Right renal cortex interstitium (tissue), 3 donors: ENCODE measurements at regions not wholly inside any gene's neighbourhood (a gene's known extent, or its start where the extent isn't known, plus 50 kb on each side); places are given as distances from the start of the nearest gene placed in this dataset.
A peak's percentile ranks its signal among the peaks of the same experiment; 100 is the strongest.

Source experiments
- DNase-seq, 3 donors: peaks; one replicate each; pipeline ENCODE4 v3.0.0-alpha.2; 2013; ENCODE audit warnings: low read depth in 3 of 3, low spot score in 2 of 3

DNA sequence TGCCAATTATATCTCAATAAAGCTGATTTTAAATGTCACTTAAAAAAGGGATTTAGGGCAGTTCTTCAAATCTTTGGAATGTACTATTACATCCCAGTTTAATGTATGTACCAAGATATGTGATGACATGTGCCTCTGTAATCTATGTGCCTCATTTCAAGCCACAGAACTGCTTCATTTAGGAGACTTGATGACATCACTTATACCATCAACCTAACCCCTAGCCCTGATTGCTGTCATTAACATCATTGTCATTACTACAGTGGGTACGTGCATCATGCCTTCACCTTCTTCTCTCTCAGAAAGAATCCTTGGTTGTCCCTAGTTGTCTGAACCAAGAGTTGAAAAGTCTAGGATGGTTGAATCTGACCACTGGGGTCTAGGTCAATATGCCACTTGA, 134.3 kb upstream of the RAB11FIP2 start:
- DNase-seq, result no peak

DNA sequence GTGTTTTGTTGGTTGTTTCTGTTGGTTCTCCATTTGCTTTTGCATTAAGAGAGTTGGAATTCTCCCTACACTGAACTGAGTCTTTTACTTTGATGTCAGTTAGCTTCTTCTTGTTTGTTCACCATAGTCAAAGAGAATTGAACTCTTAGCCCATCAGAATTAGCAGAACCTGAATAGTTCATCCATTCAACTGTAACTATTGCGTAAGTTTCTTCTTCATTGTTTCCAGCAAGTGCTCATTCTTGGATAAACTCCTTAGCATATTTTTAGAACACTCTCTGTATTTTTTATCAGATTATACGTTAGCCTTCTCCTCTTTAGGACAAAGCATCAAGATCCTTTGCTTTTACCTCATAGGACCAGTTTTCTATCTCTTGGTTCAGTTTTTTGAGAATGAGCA, 128.4 kb upstream of the RAB11FIP2 start:
- DNase-seq, result no peak

DNA sequence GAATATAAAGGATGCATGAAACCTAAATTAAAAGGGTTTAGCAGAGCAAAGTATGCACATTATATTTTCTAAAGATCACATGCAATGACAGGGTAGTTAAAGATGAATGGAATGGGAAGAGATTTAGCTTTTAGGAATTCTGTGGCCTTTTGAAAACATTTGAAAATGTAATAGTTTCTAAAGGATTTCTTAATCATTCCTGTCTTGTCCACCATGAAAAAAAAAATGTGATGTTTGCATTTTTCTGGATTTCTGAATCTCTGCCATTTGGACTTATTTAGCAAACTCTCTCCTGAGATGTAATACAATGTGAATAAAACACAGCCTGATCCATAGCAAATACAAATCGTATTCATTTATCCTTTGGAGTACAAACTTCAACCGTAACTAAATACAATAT, 126.6 kb upstream of the RAB11FIP2 start:
- DNase-seq, result no peak

DNA sequence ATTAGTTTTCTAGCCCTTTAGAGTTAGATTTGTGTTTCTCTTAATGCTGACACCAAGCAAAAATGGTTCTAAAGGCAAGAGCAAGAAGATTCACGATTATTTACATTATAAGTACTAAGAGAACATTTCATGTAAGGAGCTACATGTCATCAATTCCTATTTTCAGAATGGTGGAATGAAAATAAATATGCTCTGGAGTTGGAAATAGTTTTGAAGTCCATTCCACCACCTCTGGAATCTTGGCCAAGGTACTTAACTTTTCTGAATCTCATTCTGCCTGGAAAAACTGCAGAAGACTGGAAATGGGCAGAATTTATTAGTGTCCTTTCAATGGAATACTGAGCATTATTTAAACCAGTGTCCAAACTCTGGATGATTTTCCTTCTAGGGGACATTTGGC, 125.1 kb upstream of the RAB11FIP2 start:
- no peak for DNase-seq

DNA sequence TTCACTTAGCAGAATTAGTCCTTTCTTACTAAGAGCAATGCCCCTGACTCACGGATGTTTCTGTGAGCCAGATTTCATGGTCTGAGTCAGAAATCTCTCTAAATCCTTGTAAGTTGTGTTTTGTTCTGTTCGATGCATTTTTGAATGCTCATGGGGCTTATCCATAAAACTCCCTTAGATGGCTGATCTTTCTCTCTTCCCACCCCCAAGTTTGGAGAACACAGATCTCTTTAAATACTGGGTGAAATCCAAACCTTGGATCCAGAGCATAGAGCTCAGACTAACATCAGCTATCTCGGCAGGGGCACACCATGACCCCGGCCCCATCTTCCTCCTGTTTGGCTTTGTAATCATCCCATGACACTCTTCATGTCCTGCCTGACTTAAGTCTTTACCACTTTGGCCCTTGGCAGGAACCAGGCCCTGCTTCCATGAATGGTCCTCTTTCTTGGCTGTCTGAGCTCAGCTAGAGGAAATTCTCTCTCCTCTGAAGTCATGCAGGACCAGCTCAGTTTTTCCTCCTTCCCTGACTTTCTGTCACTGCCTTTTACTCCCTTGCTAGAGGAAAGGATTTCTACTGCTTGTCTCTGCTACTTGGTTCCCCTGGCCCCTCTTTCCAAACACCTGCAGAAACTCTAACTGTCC, 120.4 kb upstream of the RAB11FIP2 start:
- DNase-seq, result no peak

DNA sequence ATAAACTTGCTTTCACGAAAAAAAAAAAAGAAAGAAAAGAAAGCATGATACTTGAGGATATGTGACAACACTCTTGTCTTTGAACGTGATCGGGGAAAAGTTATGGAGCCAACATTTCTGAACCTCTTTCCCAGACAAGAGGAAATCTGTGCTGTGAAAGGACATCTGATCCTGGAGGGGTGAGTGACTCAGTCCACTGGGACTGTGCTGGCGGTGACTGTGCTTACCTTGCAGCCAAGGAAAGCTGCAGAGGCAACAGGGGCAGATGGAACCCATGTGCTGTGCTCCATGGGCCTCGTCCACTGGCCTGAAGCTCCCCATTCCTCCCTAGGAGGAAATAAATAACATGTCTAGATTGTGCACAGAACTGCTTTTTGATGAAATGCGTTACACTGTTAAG, 116.5 kb upstream of the RAB11FIP2 start:
- DNase-seq, result no peak

DNA sequence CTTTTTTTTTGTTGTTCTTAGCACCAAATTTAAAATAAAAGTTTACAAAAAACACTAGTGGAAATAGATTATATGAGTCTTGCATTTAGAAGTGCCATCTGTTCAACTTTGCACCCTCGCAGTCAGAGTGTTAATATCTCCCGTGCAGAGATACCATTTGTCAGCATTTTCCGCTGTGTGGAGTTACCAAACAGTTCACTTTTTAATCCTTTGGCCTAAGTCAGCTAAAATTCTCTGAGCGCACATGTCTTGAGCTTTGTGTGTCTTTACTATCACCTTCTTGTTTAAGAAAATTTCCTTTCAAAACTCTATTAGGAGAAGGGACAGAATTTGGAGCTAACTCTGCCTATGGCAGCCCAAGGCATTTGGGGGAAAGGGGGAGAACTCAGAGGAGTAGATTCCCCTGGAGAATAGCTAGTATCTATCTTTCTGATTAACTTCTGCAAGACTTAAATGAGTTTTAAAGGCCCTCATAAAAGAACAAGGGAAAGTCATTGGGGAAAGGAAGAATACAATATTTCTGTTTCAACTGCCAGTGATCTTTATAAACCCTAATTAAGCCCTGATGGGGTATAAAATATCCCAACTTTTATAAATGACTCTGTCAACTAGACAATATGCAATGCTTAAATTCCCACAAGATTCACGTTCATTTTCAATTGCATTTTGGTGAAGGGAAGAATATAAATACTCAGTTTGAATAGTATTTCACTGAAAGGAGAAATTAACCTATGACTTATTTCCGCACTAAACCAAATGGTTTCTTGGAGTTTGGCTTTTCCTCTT, 114.9 kb upstream of the RAB11FIP2 start:
- no peak for DNase-seq

DNA sequence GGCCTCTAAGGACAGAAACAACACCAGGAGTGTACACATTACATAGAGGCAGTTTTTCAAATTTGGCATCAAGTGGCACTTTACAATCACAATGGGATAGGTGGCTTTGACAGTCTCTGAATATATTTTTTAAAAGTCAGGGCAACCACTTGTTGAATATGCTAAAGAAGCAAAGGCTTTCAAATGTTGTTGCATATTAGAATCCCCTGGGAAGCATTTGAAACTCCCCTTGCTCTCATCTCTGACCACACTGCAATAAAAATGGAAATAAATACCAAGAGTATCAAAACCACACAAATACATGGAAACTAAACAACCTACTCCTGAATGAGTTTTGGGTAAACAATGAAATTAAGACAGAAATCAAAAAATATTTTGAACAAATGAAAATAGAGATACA, 106.5 kb upstream of the RAB11FIP2 start:
- no peak for DNase-seq

DNA sequence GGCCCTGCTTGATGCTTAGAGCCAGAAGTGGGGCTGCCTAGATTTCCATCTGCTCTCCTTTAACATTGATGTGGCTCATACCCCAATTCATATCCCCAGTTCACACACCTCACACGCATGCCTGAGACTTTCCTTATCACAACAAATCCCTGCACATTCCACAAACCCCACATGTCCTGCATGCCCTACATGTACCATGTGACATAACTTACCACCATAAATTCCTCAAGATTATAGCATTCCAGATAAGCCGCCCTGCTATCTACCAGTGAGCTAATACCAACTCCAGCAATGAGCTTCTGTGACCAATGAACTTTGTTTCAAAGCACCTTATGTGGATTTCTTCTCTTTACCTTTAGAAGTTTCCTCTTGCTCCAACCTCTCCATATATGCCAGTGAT, 104.7 kb upstream of the RAB11FIP2 start:
- DNase-seq, result no peak

DNA sequence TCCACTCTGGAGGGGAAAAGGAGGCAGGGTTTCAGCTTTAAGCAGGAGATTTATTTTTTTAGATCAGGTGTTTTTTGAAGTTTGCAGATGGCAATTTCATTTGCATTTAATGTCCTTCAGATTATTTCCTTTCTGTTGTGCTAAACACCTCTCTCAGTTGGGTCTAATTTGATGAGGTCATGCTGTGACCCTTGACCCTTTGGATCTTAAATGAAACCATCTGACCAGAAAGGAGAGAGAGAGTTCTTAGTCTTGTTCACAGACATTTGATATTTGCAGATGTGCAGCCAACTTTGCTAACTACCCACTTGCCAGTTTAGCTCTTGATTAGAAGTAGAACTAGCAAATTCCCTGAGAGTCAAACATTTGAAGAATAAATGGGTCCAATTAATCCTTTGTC, 101.5 kb upstream of the RAB11FIP2 start:
- DNase-seq, result no peak

DNA sequence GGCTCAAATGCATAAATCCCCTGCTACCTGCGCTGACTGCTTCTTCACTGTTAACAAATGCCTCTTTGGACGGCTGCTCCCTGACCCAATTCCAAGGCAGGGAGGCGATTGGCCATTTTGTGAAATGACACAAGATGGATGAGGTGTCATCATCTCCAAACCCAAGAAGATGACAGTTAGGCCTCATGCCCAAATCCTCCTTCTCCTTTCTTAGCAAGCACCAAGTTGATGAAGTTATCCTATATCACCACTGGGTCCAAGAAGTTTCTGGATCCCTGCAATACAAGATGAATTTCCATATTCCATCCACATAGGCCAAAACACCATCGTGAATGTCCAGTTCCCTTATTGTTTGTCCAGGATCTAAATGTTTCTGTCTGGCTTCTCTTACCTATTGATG, 98.5 kb upstream of the RAB11FIP2 start:
- DNase-seq, result no peak

DNA sequence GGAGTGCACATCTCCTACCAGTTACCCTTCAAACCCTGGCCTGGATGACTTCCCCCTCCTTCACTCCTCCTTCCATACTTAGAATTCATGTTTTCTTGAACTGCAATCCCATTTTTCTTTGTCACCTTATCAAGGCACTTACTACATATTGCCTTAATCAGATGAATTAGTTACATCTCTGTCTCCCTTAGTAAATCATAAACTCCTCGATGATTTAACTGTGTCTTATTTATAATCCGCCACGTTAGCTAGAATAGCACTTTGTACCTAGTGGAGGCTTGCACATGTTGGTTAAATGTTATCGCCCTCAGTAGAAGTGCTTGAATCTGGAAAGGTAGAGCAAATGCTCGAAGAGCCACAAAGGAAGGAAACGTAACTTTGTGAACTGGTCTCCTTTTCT, 94.7 kb upstream of the RAB11FIP2 start:
- DNase-seq, result no peak

DNA sequence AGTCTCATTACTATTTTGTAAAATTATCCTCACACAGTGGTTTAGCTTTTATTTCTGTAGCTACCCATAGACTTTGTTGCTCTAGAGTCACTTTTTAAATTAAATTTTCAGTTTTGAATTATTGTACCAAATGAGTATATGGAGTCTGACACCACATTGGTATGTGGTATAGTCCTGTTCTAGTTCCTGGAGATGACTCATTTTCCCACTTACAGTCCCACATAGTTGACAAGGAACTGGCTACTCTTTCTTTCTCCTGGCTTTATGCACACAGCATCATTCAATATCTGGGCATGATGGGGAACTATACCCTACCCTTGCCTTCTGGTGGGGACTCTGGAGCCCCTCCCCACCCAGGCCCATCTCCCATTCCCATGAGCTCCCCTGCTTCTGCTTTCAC, 92.6 kb upstream of the RAB11FIP2 start:
- DNase-seq, result no peak

DNA sequence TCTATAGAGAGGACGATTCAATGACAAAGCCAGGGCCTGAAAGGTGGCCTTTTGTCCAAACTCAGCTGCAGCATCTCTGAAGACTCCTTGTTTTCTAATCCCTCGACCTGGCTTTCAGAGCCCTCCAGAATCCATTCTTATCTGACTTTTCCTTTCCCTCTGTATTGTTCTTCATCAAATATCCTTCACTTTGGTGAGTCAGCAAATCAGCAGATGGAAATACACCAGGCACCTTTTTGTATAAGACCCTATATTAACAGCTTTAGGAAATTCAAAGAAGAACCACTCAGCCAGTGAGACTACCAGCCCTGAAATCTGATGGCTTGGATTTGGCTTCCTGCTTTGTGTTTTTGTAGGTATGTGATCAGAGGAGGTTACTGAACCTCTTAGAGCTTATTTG, 81.9 kb upstream of the RAB11FIP2 start:
- no peak for DNase-seq

DNA sequence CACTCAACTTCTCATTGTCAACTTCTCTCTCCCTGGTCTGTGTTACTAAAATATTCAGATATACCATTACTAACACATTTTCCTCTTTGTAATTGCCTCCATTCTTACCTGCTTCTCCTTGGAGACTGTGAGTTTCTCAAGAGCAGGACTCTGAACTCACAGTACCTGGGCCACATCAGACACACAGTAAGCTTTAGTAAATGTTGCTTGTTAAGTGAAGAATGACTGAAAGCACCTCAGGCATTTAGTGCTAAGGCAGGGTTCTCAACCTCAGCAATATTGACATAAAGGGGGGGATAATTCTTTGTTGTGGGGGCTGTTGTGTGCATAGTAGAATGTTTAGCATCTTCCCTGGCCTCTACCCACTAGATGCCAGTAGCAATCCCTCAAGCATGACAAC, 72.0 kb upstream of the RAB11FIP2 start:
- no peak for DNase-seq

DNA sequence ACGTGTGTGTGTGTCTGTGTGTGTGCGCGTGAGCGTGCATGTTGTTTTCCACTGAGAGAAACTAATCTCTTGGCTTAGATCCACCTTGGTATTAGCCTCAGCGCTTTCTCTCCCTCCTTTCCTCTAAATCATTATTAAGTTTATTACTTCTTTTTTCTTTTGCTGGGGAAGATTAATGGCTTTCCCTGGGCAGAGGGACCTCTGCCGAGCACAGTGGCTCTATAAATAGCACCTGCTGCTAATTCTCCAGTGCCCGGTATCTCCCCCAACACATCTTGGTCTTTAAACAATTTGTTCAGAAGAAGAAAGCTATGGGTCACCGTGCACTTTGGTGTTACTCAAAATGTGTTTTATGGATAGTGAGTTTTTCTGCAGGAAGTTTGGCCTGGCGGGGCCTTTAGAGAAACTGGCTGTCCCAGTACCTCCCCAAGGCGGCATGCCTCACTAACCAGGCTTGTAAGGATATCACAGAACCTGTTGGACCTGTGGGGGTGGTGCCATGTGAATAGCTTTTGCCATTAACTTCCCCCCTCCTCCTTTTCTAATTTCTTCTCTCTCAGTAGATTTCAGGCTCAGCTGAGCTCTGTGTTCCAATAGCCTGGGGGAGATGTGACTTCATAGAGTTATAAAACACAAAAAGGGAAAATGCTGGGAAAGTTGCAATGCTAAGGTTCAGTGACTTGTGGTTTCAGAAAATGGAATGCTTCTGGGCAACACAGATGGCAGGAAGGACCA, 70.1 kb upstream of the RAB11FIP2 start:
- DNase-seq, result peak; percentile 72 to 89 (median 78)

DNA sequence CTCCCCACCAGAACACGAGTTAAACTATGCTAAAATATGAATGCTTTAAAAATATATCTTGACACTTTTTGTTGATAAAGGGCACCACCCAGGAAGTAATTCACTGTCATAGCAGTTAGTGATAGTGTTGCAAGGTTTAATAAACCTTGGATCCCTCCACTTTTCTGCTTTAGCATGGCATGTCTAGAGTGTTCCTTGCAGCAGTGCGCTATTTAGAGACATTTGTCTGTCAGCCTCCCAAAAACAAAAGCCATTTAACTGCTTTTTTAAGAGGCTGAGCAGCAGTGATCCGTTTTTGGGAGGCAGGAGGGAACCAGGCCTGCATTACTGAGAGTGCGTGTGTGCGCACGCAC, 69.6 kb upstream of the RAB11FIP2 start:
- no peak for DNase-seq

DNA sequence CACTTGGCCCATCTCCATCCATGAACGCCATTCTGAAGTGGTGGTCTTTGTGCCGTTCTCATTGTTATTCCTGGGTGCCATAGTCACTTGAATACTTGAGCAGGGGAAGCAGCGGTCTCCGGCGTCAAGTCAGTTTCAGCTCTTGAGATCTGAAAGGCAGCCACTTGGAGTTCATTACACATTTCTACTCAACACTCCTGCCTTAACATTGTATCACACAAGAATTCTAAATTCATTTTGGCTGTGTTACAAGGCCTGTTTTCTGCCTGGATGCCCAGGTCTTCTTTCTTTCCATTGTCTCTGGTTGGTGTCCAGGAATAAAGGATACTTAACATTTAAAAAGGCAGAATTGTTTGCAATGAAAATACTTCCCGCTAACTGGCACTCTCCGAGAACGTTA, 69.0 kb upstream of the RAB11FIP2 start:
- DNase-seq, result no peak

DNA sequence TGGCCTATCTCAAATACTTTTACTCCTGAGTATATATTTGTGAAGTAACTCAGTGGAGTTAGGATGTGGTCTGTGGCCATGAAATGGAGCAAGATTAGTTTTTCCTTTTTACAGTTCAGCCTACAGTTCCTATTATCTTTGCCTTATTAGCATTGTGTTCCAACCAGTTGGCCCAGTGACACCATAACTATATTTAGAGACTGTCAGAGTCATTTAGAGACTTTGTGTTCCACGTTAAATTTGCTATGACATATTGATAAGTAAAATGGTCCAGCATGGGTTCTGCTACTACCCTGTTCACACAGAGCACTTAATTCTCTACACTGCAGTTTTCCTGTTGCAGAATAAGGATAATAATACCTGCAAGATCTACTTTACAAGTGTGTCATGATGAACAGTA, 68.3 kb upstream of the RAB11FIP2 start:
- no peak for DNase-seq

DNA sequence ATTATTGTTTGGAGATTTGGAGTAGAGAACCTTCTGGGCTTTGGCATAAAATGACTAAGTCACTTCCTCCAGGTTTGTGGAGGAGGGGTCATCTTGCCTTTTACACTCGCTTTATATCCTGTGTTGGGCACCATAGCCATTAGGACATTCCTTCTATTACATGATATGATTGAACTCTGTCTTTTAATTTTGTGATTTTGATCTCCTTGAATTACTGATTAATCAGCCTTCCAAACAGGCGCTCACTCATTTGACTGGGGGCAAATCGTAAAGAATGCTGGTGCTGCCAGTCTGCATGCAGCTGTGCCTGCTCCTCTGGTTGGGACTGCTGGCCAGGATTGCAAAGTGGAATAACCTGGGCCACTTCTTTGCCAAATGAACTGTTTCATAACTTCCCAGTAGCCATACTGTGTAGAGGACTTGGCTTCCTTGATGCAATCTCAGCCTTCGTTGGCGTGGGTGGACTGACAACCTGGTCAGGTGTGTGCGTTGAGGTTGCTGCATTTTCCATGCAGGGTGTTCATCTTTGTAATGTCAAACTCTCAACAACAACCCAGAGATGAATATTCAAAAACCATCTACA, 65.9 kb upstream of the RAB11FIP2 start:
- no peak for DNase-seq

DNA sequence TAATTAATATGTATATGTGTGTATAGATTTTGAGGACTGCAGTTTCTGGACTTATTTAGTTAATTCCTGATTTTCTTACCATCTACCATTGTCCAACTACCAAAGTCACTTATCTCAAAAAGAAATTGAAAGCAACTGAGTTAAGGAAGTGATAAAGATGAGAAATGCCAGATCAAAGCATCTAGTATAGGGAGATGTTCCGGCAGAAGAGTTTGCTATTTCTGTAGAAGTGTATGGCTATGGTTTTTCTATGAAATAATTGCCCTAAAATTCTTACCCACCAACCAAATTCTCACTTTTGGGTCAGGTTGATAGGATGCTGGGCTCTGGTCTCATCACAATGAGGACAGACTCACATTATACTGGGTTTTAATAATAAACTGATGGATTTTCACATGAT, 64.0 kb upstream of the RAB11FIP2 start:
- no peak for DNase-seq
